Hematopoietic multipotent progenitor cell treated with erythropoietin and hydrocortisone succinate and interleukin-3 and kit ligand, for 6 days (in vitro differentiated cells): ENCODE measurements at regions not wholly inside any gene's neighbourhood (a gene's known extent, or its start where the extent isn't known, plus 50 kb on each side); places are given as distances from the start of the nearest gene placed in this dataset.
"Not testable (repeated sequence)": the region's sequence is repeated elsewhere in the genome, so short reads cannot be mapped to it uniquely, and the experiment has no call there.

ENCODE experiments used
- DNase-seq: peaks from one replicate; pipeline ENCODE4 v3.0.0-alpha.2; 2015

GRCh38 chrX:137195296-137195695 lies 161.5 kb upstream of the GPR101 start:
- DNase-seq, result no peak

- DNase-seq, result peak; percentile 39
Measured at GRCh38 chrX:137194164-137194563, 160.4 kb upstream of the GPR101 start.

- DNase-seq, result no peak
Measured at GRCh38 chrX:137187540-137187939, 153.7 kb upstream of the GPR101 start.

- DNase-seq, result no peak
Measured at GRCh38 chrX:137178392-137178791, 144.6 kb upstream of the GPR101 start.

GRCh38 chrX:137172317-137172948 lies 138.6 kb upstream of the GPR101 start:
- DNase-seq, result no peak

GRCh38 chrX:137171626-137172025 lies 137.8 kb upstream of the GPR101 start:
- no peak for DNase-seq

- peak; percentile 8 for DNase-seq
Measured at GRCh38 chrX:137166591-137166990, 132.8 kb upstream of the GPR101 start.

- DNase-seq, result no peak
Measured at GRCh38 chrX:137164329-137164728, 130.5 kb upstream of the GPR101 start.

- no peak for DNase-seq
Measured at GRCh38 chrX:137151403-137151802, 117.6 kb upstream of the GPR101 start.

- no peak for DNase-seq
Measured at GRCh38 chrX:137143864-137144263, 110.1 kb upstream of the GPR101 start.

GRCh38 chrX:137122651-137123050 lies 88.9 kb upstream of the GPR101 start:
- not testable (repeated sequence) for DNase-seq

- DNase-seq, result no peak
Measured at GRCh38 chrX:137119049-137119448, 85.3 kb upstream of the GPR101 start.

GRCh38 chrX:137118536-137118935 lies 84.7 kb upstream of the GPR101 start:
- no peak for DNase-seq

GRCh38 chrX:137118136-137118535 lies 84.3 kb upstream of the GPR101 start:
- DNase-seq, result no peak

GRCh38 chrX:137107877-137108276 lies 74.1 kb upstream of the GPR101 start:
- DNase-seq, result not testable (repeated sequence)

- no peak for DNase-seq
Measured at GRCh38 chrX:137101273-137101990, 67.6 kb upstream of the GPR101 start.
